ENCODE measurements at regions not wholly inside any gene's neighbourhood (a gene's known extent, or its start where the extent isn't known, plus 50 kb on each side); places are given as distances from the start of the nearest gene placed in this dataset.
"Not testable (repeated sequence)": the region's sequence is repeated elsewhere in the genome, so short reads cannot be mapped to it uniquely, and the experiment has no call there.

DNA sequence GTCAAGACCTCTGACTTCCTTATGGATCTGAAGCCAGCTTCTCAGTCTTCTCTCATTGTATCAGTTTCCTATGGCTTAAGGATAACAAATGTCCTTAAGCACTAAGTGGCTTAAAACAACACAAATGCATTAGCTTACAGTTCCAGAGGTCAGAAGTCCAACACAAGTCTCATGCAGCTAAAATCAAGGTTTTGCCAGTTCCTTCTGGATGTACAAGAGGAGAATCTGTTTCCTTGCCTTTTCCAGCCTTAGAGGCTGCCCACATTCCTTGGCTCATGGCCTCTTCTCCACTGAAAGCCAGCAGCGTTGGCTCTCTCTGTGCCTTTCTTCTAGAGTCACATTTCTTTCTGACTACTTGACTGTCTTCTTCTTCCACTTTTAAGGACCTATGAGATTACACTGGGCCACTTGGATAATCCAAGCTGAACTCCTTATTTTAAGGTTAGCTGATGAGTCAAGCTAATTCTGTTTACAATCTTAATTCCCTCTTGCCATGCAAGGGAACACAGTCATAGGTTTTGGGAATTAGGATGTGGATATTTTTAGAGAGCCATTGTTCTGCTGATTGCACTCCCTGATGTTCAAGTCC lies 179.0 kb downstream of the BCAS1 start:
- Mint-ChIP-seq H3K4me3 (no peak overlapping the region), H3K36me3 (ENCODE audit: low read depth) (no peaks in the 10 kb centered on the region), H3K27ac (no peak overlapping the region), H3K9me3 (no peaks in the 10 kb centered on the region), H3K27me3 (no peaks in the 10 kb centered on the region), H3K4me1 (ENCODE audit: low read depth) (peaks cover 28% of the 10 kb centered on the region)
- intact Hi-C loops (cut with micrococcal nuclease), result no loop called here

DNA sequence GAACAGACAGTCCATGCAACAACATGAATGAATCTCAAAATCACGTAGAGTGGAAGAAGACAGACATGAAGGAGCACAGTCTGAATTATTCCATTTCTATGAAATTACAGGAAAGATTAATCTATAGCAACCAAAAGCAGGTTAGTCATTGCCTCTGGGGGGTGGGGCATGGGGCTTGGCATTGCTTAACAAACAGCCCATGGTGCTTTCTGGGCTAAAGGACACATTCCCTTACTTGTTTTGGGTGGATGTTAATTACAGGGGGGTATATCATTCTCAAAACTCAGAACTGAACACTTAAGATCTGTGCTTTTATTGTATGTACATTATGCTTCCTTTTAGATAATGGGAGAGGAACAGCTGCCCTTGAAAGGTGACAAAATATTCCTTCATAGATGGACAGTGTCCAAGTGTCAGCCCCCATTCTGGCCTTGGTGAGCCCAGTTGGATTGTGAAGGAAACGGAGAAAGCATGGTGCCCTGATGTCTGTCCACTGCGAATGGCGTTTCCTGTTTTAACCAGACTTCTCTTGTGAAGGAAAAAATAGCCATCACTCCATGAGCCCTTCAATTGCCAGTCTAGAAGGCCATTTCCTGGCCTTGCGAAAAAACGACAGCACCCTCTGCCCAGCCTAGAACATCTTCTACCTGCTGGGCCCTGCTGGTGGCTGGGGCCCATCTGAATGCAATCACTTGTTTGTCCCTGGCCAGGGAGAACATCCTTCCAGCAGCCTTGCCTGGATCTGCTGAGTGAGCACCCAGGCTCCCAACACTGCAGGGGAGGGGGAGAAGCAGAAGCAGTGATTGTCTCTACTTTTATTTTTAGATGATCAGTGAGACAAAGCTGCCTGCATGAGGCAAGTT lies 179.7 kb downstream of the BCAS1 start:
- Mint-ChIP-seq H3K36me3 (ENCODE audit: low read depth) (no peaks in the 10 kb centered on the region), H3K9me3 (no peaks in the 10 kb centered on the region), H3K4me3 (no peak overlapping the region), H3K27ac (peak overlapping the region; percentile 31), H3K4me1 (ENCODE audit: low read depth) (peaks cover 28% of the 10 kb centered on the region), H3K27me3 (no peaks in the 10 kb centered on the region)
- intact Hi-C loops (cut with micrococcal nuclease), result no loop called here

DNA sequence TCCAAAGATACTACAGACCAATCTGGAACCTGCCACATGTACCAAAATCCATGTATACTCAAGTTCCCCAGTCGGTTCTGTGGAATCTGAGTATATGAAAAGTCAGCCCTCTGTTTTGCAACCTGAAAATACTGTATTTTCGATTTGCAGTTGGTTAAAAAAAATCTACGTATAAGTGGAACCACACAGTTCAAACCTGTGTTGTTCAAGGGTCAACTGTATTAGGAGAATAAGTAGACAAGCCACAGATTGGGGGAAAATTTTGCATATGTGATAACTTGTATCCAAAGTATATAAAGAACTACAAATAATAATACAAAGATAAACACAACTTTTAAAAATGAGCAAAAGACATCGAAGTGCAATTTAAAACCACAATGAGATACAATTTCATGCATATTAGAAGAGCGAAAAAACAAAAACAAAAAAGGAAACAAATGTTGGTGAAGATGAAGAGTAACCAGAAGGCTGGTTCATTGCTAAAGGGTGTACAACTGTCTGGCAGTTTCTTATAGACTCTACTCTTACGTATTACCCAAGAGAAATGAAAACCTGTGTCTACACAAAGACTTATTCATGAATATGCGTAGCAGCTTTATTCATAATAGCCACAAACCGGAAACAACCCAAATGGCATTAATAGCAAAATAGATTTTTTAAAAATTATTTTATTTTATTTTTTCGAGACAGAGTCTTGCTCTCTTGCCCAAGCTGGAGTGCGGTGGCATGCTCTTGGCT lies 180.8 kb downstream of the BCAS1 start:
- H3K27ac Mint-ChIP-seq, result no peak overlapping the region
- H3K36me3 Mint-ChIP-seq (ENCODE audit: low read depth), result no peaks in the 10 kb centered on the region
- intact Hi-C loops (cut with micrococcal nuclease), result no loop called here
- H3K9me3 Mint-ChIP-seq, result no peaks in the 10 kb centered on the region
- peaks cover 24% of the 10 kb centered on the region for H3K4me1 Mint-ChIP-seq (ENCODE audit: low read depth)
- no peak overlapping the region for H3K4me3 Mint-ChIP-seq
- no peaks in the 10 kb centered on the region for H3K27me3 Mint-ChIP-seq

DNA sequence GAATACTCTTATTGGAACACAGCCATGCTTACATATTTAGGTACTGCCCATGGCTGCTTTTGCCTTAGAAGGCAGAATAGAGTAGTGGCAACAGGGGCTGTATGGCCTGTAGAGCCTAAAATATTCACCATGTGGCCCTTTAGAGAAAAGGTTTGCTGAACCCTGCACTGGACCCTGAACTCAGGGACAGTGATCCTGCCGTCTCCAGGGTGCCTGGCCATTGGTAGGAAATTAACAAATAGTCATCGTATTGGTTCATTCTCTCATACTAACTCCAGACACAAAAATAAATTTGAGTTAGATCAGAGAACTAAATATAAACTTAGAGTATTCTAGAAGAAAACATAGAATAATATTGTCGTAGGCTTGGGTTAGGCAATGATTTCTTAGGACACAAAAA lies 181.4 kb downstream of the BCAS1 start:
- H3K27me3 Mint-ChIP-seq, result no peaks in the 10 kb centered on the region
- no peak overlapping the region for H3K27ac Mint-ChIP-seq
- no peaks in the 10 kb centered on the region for H3K9me3 Mint-ChIP-seq
- H3K4me3 Mint-ChIP-seq, result no peak overlapping the region
- intact Hi-C loops (cut with micrococcal nuclease), result no loop called here
- H3K4me1 Mint-ChIP-seq (ENCODE audit: low read depth), result peaks cover 24% of the 10 kb centered on the region
- H3K36me3 Mint-ChIP-seq (ENCODE audit: low read depth), result no peaks in the 10 kb centered on the region

DNA sequence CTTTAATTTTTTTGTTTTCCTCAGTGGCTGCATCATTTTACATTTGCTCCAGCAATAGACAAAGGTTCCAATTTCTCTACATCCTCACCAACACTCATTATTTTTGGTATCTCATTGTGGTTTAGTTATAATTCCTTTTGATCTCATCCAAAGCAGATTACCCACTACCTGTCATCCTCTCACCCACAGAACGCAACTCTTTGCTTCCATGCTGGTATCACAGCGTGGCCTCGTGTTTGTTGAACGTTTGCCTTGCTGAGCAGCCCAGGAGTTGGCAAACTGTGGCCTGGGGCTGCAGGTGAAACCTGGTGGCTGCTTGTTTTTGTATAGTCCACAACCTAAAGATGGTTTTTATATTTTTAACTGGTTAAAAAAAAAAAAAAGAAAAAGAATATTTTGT lies 181.9 kb downstream of the BCAS1 start:
- peaks cover 23% of the 10 kb centered on the region for H3K4me1 Mint-ChIP-seq (ENCODE audit: low read depth)
- no peak overlapping the region for H3K4me3 Mint-ChIP-seq
- H3K27ac Mint-ChIP-seq, result no peak overlapping the region
- no peaks in the 10 kb centered on the region for H3K27me3 Mint-ChIP-seq
- intact Hi-C loops (cut with micrococcal nuclease), result no loop called here
- H3K36me3 Mint-ChIP-seq (ENCODE audit: low read depth), result no peaks in the 10 kb centered on the region
- H3K9me3 Mint-ChIP-seq, result no peaks in the 10 kb centered on the region

DNA sequence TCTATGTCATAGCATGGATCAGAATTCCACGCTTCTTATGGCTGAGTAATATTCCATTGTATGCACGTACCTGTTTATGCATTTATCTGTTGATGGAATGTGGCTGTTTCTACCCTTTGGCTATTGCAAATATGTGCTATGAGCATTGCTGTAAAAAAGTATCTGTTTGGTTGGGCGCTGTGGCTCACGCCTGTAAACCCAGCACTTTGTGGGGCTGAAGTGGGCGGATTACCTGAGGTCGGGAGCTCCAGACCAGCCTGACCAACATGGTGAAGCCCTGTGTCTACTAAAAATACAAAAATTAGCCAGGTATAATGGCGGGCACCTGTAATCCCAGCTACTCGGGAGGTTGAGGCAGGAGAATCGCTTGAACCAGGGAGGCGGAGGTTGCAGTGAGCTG lies 182.4 kb downstream of the BCAS1 start:
- Mint-ChIP-seq H3K27ac (no peak overlapping the region), H3K4me3 (no peak overlapping the region), H3K36me3 (ENCODE audit: low read depth) (no peaks in the 10 kb centered on the region), H3K9me3 (no peaks in the 10 kb centered on the region), H3K4me1 (ENCODE audit: low read depth) (peaks cover 18% of the 10 kb centered on the region), H3K27me3 (no peaks in the 10 kb centered on the region)
- intact Hi-C loops (cut with micrococcal nuclease), result no loop called here

DNA sequence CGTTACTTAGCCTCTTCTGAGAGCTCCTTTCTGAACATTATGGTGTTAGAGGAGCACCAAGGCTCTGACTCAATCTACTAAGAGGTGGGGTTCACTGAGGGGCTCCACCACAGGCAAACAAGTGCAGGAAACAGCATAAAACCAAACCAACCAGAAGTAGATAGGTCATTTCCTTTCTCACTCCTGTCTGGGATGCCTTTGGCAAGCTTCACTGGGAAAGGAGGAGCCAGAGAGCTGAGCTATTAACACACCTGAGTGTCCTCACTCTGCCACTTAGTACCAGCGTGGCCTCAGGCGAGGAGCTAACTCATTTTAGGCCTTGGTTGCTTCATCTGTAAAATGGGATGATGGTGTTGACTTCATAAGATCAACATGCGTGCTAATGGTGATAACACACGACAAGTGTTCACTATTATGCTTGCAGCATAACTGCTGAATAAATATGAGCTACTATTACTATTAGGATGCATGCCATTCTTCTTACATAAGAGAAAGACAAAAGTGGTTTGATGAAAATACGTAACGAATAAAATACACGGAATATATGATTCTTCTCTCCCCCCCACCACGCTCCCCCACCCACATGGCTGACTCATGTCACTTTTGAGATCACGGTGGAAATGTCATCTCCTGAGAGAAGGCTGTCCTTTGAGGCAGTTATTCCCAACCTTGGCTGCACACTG lies 185.4 kb downstream of the BCAS1 start:
- Mint-ChIP-seq H3K36me3 (ENCODE audit: low read depth) (no peaks in the 10 kb centered on the region), H3K9me3 (no peaks in the 10 kb centered on the region), H3K27me3 (no peaks in the 10 kb centered on the region), H3K4me3 (no peak overlapping the region), H3K4me1 (ENCODE audit: low read depth) (peaks cover 6% of the 10 kb centered on the region), H3K27ac (peak overlapping the region; percentile 15)
- intact Hi-C loops (cut with micrococcal nuclease), result no loop called here

DNA sequence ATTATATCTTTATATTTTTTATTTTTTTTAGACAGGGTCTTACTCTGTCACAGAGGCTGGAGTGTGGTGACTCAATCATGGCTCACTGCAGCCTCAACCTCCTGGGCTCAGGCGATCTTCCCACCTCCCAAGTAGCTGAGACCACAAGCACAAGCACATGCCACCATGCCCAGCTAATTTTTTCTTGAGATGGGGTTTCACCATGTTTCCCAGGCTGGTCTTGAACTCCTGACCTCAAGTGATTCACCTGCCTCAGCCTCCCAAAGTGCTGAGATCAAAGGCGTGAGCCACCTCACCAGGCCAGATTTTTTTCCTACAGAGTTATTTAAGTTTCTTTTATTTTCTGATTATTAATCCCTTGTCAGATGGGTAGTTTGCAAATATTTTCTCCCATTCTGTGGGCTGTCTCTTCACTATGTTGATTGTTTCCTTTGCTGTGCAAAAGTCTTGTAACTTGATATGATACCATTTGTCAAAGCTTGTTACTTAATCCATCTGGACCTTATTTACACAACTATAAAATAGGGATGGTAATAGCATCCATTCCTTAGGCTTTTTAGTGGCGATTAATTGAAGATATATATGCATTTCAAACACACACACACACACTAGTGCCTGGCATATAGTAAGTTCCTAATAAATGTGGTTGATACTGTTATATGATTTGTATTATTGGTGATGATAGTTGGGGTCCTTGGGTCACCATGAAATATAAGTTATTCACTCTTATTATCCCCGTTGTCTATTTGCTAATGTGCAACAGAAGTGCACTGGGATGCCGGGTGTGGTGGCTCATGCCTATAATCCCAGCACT lies 187.1 kb downstream of the BCAS1 start:
- Mint-ChIP-seq H3K27me3 (no peaks in the 10 kb centered on the region), H3K4me1 (ENCODE audit: low read depth) (peaks cover 13% of the 10 kb centered on the region), H3K36me3 (ENCODE audit: low read depth) (no peaks in the 10 kb centered on the region), H3K4me3 (no peak overlapping the region), H3K9me3 (no peaks in the 10 kb centered on the region), H3K27ac (no peak overlapping the region)
- intact Hi-C loops (cut with micrococcal nuclease), result no loop called here

DNA sequence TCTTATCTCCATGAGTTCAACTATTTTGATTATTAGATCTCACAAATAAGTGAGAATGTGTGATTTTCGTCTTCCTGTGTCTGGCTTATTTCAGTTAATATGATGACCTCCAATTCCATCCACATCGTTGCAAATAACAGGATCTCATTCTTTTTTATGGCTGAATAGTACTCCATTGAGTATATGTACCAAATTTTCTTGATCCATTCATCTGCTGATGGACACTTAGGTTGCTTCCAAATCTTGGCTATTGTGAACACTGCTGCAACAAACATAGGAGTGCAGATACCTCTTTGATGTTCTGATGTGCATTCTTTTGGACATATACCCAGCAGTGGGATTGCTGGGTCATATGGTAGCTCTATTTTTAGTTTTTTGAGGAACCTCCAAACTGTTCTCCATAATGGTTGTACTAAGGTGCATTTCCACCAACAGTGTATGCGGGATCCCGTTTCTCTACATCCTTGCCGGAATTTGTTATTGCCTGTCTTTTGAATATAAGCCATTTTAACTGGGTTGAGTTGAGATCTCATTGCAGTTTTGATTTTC lies 187.9 kb downstream of the BCAS1 start:
- H3K9me3 Mint-ChIP-seq; H3K27ac Mint-ChIP-seq; intact Hi-C loops (cut with micrococcal nuclease); H3K36me3 Mint-ChIP-seq (ENCODE audit: low read depth); H3K27me3 Mint-ChIP-seq; H3K4me3 Mint-ChIP-seq: not testable (repeated sequence)
- H3K4me1 Mint-ChIP-seq (ENCODE audit: low read depth), result peaks cover 13% of the 10 kb centered on the region

DNA sequence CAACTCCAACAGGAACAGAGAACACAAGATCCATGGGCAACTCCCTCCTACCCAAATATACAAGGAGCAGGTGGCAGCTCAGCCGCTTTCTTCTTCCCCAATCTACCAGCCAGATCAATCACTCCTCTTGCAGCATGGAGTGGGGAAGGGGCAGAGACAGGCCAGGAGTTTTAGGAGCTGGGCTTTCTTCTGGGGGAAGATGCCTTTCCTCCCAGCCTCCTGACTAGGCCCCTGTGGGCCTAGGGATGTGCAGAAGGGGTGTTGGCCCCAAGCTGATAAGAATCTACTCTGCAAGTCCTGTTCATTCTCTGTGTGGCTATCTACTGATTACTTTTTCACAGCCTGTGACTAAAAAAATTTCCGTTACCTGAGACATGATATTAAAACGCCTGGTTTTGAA lies 189.0 kb downstream of the BCAS1 start:
- no peak overlapping the region for H3K4me3 Mint-ChIP-seq
- H3K4me1 Mint-ChIP-seq (ENCODE audit: low read depth), result peaks cover 13% of the 10 kb centered on the region
- no peak overlapping the region for H3K27ac Mint-ChIP-seq

DNA sequence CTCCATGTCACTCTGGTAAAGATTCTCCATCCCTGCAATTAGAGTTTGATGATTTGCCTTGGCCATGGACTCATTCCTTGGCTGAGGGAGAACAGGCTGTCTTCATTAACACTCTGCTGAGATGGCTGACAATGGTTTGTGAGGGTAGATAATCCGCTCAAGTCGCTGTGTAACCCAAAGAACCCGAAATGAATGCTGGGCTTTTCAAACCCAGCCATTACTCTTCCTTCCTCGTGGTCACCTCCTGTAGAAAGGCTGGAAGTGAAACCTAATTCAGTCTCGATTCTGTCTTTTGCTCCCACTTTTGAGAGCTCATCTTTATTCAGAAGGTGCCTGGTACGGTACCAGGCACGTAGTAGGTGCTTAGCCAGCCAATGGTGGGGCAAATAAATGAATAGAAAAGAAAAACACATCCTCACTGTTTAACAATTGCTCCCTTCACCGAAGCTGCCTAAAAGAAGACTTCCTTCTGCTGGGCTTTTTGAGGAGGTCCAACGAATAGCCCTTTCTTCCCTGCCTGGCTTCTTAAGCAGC lies 190.2 kb downstream of the BCAS1 start:
- Mint-ChIP-seq H3K4me3 (no peak overlapping the region), H3K36me3 (ENCODE audit: low read depth) (no peaks in the 10 kb centered on the region), H3K27ac (peak overlapping the region; percentile 31), H3K27me3 (no peaks in the 10 kb centered on the region), H3K4me1 (ENCODE audit: low read depth) (peaks cover 22% of the 10 kb centered on the region), H3K9me3 (peaks cover 9% of the 10 kb centered on the region)
- intact Hi-C loops (cut with micrococcal nuclease), result no loop called here

More for the DNA sequence above, 189.0 kb downstream of the BCAS1 start:
- no peaks in the 10 kb centered on the region for H3K36me3 Mint-ChIP-seq (ENCODE audit: low read depth)
- intact Hi-C loops (cut with micrococcal nuclease), result no loop called here
- H3K9me3 Mint-ChIP-seq, result no peaks in the 10 kb centered on the region
- no peaks in the 10 kb centered on the region for H3K27me3 Mint-ChIP-seq

DNA sequence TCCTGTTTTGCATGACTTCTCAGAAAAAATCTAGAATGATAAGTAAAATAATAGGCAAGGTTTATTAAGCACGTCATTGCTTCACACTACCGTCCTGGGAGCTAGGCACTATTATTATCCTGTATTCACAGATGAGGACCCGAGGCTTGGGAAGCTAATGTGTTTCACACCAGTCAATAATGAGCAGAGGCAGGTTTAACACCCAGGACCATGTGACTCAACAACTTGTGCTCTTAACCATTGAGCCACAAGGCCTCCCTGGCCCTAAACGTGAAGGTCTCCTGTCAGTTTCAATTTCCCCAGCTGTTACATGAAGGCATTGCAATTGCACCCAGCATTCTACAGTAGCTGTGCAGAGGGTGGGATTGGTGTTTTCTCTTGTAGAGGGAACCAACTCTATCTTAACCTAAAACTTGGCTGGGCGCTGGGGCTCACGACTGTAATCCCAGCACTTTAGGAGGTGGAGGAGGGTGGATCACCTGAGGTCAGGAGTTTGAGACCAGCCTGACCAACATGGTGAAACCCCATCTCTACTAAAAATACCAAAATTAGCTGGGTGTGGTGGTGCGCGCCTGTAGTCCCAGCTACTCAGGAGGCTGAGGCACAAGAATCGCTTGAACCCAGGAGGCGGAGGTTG lies 191.2 kb downstream of the BCAS1 start:
- Mint-ChIP-seq H3K27ac (no peak overlapping the region), H3K4me1 (ENCODE audit: low read depth) (peaks cover 22% of the 10 kb centered on the region), H3K4me3 (no peak overlapping the region), H3K36me3 (ENCODE audit: low read depth) (no peaks in the 10 kb centered on the region), H3K9me3 (peaks cover 10% of the 10 kb centered on the region), H3K27me3 (no peaks in the 10 kb centered on the region)
- intact Hi-C loops (cut with micrococcal nuclease), result no loop called here
